Stimulated activated naive CD4-positive, alpha-beta T cell treated with Interleukin-2 at 50 U/mL for 16 hours (primary cell): ENCODE measurements at regions not wholly inside any gene's neighbourhood (a gene's known extent, or its start where the extent isn't known, plus 50 kb on each side); places are given as distances from the start of the nearest gene placed in this dataset.
A peak's percentile ranks its signal among the peaks of the same experiment; 100 is the strongest.
"Not testable (repeated sequence)": the region's sequence is repeated elsewhere in the genome, so short reads cannot be mapped to it uniquely, and the experiment has no call there.

ENCODE experiments used
- DNase-seq: peaks from one replicate; lab custom pipeline; 2025; lab: John Stamatoyannopoulos, UW

DNA sequence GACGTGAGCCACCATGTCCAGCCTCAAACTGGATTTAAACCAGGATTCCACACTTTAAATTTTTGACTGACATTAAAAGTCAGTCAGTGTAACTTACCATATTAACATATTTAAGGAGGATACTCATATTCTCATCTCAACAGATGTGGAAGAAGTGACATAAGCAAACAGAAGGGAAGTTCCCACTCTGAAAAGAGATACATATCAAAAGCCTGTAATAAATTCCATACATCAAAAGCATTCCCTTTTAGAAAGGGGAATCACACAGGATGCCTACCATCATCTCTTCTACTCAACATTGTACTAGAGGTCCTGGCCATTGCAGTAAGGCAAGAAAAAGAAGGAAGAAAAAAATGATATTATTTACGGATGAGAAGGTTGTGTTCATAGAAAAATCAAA is 618.2 kb upstream of the DIPK2B start:
- no peak for DNase-seq

DNA sequence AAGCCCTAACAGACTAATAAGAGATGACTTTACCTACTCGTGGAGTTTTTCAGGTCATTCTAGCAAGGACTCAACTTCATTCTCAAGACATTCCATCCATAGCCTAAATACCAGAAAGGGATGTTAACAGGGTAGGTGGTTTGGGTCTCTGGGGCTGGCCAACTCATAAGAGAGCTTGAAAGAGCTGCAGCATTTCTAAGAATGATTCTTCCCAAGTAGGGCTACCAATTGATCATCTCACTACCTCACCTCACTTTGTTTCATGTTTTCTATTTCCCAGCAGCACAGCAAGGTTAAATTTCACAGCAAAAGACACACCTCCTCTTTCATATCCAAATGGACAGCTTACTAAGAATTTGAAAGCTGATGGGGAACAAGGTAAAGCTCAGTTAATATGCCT is 614.8 kb upstream of the DIPK2B start:
- no peak for DNase-seq

DNA sequence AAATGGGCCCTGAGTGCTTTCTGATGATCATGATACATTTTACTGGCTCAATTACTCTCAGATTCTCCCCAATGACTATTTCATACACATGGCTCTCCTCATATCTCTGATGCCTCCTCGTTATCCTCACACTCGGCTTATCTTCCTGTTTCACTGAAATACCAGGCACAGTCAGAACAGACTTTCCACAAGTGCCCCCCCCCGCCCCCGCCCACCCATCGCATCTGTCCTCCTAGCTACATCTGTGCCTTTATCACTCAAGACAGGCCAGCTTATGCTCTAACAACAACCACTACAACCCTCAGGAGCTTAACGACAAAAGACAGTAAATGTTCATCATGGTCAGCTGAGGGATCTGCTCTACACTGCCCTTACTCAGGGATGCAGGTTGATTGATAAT is 610.6 kb upstream of the DIPK2B start:
- DNase-seq, result peak; percentile 37

DNA sequence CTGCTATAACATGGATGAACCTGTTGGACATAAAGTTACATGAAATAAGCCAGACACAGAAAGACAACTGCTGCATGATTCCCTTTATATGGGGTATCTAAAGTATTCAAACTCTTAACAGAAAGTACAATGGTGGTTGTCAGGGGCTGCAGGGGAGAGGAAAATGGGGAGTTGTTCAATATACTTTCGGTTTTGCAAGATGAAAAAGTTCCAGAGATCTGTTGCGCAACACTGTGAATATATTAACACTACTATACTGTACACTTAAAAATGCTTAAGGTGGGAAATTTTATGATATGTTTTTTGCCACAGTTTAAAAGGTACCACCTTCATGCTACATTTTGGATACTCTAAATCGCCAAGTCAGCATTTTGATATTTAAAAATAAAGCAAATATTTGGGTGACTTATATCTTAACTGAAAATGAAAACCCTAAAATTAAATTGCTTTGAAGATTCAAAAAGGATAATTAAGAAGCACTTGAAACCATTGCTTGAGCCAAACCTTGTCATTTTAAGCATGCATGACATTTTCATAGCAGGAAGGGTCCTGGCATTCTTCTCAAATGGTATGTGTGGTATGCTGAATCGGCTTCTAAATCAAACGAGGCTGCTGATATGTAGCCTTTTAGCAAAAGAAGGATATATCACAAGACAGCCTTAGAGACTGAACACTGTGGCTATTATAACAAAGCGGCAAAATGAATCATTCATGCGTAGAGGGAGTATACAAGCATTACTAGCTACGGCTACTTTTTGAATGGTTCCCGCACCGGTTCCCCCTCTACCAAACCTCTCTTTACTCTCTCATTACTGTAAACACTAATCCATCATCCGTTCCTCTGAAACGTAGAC is 607.1 kb upstream of the DIPK2B start:
- no peak for DNase-seq

DNA sequence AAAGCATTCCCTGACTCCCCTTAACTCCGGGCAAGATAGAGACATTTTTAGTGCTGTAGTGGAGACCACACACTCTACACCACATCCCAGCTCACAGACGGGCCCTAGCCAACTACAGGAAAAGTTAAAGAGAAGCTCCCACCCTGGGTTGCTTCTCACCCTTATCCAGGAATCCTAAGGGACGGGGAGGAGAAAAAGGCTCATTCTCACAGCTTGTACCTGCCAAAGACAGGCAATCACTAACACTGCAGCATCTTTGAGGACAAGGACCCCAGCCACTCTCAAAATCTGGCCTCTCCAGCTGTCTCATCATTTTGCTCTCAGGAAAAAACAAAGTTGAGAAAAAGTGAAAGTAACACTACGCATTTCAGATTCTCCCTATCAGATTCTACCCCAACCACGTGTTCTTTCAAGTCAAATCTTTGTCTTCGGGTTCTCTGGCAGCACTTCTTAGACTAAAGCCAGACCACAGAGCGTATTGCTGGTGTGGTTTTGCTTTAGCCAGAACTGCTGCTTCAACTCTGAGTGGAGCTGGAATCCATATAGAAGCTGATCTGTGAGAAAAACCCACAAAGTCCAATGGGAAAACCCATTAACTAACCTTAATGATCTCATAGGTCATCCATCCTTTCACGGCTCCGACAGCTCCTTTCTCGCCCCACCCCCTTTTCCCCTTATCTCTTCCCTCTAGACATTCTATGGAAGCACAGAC is 605.9 kb upstream of the DIPK2B start:
- peak; percentile 27 for DNase-seq

DNA sequence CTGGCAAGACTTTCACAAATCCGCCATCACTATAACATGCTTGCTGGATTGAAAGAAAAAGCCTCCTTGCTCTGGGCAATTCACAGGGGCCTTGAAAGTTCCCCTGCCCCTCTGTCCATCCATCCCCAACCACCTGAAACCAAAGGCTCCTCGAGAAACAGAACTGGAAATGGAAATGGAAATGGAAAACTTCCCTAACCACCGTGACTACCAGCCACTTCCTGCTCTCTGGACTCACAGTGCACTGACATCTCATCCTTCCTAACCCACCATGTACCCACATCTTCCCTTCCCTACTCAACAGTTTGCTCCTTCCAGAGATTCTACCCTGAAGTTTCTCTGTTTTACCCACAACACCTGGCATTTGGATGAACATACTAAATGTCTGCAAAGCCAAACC is 603.6 kb upstream of the DIPK2B start:
- DNase-seq, result no peak

DNA sequence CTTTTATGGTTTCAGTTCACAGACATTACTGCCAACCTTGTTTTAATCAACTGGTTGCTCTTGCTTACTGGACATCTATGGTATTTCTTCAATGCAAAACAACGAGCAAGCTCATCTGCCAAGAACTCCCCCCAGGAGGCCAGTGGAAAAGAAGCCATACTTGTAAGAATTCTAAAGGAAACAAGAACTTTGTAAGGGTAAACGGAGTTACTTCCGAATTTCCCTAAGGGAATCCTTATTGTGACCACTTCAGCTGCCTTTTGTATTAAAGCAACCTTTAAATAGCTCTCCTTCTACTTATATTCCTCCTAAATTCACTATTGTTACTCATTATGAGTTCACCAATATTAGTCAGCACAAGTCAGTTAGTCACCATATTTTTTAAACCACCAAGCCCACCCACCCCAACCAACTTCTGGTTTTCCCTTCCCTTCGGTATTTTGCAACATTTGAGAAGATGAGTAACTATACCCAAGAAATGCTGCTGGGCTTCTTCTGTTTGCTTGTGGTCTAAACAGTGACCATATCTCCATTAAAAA is 602.8 kb upstream of the DIPK2B start:
- DNase-seq, result peak; percentile 44

DNA sequence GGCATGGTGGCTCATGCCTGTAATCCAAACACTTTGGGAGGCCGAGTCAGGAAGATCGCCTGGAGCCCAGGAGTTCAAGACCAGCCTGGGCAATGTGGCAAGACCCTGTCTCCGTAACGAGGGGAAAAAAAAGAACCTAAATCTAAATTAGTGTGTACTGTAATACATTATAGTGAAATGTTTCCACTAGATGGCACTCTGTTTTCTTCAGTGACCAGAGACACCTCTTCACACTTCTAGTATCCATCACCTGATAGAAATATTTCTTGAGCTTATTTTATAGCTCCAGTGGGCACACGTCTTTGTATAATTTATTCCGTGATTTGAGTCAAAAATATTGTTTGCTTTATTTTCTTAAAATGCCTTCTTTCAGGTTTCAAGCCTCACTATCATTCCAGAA is 600.9 kb upstream of the DIPK2B start:
- no peak for DNase-seq

DNA sequence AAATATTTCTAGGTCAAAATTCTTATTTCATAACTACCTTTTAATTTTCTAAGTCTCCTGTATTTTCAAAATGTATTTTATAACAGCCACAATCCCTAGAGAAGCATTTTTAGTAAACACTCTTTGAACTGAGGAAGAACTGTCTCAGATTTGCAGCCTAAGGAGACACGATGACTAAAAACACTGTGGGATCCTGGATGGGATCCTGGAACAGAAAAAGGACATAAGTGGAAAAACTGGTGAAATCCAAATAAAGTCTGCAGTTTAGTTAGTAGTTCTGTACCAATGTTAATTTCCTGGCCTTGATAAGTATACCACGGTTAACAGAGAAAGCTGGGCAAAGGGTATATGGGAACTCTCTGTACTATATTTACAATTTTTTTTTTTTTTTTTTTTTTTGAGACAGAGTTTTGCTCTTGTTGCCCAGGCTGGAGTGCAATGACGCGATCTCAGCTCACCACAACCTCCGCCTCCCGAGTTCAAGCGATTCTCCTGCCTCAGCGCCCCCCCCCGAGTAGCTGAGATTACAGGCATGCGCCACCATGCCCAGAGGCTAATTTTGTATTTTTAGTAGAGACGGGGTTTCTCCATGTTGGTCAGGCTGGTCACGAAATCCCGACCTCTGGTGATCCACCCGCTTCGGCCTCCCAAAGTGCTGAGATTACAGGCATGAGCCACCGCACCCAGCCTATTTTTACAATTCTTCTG is 600.2 kb upstream of the DIPK2B start:
- DNase-seq, result not testable (repeated sequence)

DNA sequence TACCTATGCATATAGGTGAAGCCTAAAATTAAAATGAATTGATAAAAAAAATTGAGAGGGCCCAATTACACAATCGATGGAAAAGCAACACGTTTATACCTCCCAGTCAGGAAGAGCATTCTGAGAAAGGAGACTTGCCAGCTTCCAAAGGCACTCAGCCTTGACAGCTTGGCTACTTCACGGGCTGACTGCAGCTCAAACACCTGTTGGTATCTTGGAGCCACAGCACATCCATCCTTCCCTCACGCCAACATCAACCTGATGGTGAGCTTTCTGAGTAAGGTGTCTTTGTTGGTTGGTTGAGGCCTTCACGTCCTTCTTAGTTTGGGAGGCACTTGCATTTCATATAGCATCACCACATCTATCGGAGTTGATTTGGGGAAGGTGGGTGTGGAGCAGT is 598.9 kb upstream of the DIPK2B start:
- DNase-seq, result no peak

DNA sequence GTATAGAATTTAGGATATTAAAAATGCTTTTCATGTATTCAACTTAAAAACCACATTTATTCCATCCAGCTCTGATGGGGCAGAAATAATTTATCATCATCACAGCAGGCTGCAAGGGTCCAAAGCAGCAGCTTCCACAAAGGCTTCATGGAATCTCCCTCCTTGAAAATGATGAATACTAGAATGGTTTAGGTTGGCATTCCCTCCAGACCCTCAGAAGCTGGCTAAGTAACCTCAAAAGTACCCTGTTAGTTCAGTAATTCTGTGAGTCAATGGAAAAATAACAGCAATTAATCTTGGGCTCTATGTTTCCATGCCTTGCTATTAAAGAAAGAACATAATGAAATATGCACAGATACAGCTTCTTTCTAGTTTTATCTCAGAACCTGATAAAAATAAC is 594.9 kb upstream of the DIPK2B start:
- no peak for DNase-seq

DNA sequence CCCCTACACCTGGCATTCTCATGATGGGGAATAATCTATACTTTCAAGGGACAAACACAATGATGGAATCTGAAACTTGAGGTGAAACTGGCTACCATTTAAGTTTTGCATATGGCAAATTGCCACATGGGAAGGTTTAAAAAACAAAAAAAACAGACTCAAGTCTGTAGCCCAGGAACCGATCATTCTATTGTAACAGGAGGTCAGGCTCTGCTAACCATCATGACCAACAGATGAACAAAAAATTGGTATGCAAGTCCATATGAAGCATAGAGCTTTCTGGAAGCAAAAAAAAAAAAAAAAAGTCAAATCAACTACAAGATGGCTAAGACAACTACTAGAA is 594.3 kb upstream of the DIPK2B start:
- no peak for DNase-seq

DNA sequence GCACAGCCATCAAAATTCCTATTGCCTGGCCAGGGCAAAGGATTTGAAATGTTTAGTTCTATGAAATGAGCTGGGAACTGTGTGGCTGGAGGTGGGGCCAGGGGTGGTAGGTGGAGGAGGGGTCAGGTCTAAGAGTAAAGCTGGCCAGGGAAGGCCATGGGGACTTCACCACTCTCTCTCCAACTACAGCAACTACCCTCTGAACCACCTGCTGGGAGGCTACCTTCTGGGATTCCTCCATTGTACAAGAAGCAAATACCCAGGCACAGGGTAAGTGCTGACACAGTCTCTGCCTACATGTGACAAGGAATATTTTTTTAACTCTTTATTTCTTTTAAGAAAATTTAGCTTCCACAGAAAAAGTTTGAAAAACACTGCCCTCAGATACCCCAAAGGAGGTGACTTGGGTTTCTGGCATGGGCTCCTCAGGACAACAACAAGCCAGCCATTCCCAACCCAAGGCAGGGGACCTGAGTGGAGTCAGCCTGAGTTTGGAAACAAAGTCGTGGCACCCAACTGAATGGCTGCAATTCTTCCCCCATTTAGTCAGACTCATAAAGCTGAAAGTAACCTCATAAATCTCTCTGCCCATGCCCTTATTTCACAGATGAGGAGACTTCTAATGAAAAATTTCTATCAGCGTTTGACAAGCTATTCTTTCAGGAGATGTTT is 593.8 kb upstream of the DIPK2B start:
- DNase-seq, result no peak

DNA sequence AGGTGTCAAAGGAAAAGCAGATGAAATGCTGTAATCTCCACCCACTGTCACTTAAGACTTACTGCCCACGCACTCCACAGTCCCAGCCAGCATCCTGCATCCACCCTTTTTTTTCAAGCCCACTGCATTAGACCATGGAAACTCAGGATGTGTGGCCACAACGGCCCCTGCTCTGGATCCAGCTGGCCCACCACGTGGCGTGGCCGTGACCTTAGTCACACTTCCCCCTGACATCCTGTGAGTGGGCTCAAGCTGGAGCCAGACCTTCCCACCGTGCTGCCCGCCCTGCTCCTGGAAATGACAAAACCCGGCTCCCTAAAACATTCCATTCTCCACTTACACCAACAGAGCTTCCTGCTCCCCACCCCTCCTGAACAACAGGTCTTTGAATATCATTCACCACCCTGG is 588.3 kb upstream of the DIPK2B start:
- no peak for DNase-seq

DNA sequence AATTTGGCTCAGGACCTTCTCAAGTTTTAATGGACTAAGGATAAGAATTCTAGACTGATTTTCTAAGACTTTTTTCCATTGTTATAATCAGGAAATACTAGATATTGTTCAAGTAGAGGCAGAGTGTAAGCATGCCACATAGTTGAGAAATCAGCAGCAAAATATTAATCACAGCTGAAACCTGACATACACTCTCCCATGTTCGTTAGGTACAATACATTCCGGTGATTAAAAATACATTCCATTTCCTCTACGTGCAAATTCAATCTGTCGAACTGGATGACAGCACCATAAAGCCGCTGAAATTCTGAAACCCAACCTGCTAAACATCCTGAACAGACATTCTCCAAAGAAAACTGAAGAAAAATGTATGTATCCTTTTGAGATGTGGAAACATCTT is 587.6 kb upstream of the DIPK2B start:
- DNase-seq, result no peak

DNA sequence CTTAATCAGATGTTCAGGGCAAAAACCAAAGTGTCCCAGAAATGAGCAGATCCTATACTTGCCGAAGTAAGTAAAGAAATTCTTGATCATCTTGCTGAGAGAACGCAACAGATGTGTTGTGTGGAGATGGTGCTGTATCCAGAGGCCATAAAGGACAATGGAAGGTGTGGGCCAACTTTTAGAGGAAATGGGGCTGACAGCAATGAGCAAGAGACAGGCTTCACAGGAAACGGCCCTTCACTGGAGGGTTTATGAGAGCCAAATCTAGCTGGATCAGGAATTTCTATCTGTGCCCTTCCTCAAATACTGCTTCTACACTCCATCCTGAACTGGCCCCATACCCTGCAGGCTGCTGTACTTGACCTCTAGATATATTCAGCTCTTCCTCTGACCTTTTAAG is 583.9 kb upstream of the DIPK2B start:
- DNase-seq, result no peak

DNA sequence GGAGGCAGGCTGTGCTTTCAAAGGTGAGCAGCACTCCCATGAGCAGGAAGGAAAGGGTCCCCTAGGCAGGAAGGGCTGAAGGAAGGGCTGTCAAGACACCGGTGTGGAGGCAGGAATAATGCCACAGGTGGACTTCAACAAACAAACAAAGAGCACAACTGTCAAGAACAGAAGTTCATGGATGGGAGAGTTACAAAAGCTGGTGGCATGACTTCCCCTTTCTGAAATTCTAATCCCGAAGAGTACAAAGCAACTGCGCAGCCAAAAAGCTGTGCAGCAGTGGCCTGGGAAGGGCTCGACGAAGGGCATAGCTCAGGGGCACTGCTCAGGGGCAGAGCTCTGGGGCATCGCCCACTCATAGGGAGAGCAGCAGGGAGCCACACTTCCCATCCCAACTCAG is 582.3 kb upstream of the DIPK2B start:
- DNase-seq, result no peak

DNA sequence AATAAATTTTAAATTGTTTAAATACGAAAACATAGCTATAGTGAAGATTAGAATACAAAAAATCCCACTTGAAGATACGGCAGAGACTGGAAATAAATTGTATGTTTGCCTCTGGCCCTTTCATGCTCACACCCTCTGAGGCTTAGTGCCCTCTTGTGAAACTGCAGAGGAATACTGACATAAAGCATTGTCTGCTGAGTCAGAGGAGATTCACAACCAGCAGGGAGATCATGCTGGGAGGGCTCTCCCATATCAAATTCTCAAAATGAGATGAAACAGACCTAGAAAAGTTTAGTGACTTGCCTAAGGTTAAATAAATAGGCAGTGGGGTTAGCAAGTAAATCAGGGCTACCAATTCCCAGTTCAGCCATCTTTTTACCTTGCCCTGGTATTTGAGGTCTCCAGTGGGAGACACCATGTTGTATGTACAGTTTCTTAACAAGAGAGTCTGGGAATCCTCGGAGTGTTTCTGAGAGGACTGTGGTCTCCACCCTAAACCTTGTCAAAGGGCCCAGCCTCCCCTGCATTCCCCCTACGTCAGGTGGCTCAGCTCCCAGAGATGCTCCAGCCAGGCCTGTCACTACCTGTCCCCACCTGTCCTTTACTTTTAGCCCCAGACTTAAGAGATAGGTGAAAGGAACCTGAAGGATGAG is 581.4 kb upstream of the DIPK2B start:
- no peak for DNase-seq

DNA sequence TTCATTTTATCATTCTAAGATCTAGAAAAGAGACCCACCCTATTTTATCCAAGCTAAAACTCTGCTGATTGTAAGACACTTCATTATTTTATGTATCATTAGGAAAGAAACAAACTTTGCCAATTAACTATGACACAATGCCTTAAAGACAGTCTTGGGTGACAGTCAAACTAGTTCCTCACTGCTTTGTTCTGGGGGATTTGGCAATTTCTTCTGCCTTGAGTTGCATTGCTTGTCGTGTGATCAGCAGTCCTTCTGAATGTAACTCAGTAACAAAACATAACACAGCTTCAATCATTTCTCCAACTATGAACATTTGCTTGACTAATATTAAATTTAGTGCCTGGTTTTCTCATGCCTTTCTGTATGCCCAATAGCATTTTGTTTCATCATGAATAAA is 577.9 kb upstream of the DIPK2B start:
- DNase-seq, result no peak

DNA sequence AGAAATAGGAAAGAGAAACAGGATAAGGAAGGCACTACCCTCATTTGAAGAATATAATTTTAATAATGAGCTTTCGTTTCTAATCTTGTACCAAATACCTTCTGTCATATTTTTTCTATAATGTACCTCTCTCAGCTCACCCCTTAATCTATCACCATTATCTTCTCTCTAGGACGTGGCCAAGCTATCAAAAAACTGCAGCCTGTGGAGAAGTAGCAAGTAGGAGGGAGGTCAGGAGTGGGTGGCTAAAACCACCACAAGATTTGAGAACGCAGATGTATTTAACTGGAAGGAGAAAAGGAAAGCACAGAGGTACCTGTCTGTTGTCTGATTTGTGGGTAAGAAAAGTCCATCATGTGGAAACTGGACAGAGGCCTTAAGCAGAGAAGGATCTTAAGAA is 576.7 kb upstream of the DIPK2B start:
- no peak for DNase-seq

DNA sequence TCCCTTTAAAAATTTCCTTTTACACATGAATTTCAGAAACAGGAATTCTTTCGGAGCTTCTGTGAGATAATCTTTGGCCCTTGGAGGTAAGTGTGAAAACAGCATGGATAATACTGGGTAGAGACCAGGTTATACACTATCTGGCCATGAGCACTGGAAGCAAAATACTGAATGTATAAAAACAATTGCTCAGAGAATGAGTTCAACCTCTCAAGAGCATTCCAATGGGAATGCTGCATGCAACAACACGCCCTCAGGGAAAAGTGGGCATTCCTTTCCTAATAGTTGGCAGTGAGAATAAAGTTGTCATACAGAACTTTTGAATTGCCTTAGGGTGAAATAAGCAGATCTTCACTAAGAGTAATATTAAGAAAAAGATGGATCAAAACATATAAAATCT is 574.8 kb upstream of the DIPK2B start:
- no peak for DNase-seq

DNA sequence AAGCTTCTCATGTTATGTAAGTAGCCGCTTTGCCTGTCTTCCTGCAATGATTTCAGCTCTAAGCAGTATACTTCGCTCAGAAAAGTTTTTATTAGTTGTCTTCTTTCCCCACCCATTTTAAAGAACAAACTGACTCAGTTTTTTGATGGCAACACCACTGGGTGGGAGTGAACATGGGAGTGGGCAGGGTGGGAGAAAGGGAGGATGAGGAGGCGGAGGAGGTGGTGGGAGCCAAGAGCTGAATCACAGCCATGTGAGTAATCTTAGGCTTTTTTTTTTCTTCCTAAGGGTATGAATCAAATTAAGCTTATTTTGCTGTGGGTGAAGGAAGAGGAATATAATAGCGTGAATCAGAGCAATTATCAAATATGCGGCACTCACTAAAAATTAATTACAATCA is 574.3 kb upstream of the DIPK2B start:
- no peak for DNase-seq
